Endothelial cell of umbilical vein (primary cell): ENCODE measurements at regions not wholly inside any gene's neighbourhood (a gene's known extent, or its start where the extent isn't known, plus 50 kb on each side); places are given as distances from the start of the nearest gene placed in this dataset.

Experiments used
- CTCF ChIP-seq, 2 donors: IDR thresholded peaks; 1 replicate in 1 of 2; 2 replicates in 1 of 2; pipeline ENCODE4 v1.5.1; 2011; ENCODE audit warnings: low read length in 2 of 2, mild to moderate bottlenecking in 2 of 2, moderate library complexity in 2 of 2, control low read depth in 1 of 2, inconsistent platforms in 1 of 2, low read depth in 1 of 2; ENCODE audit not compliant: insufficient read depth in 1 of 2; ENCODE audit errors: extremely low read depth in 1 of 2
- EZH2 ChIP-seq: IDR thresholded peaks from 2 replicates; pipeline ENCODE4 v1.6.1; 2012; ENCODE audit warnings: borderline replicate concordance, low read depth, mild to moderate bottlenecking, moderate library complexity, low read length, inconsistent platforms; ENCODE audit not compliant: severe bottlenecking
- FOS ChIP-seq: IDR thresholded peaks from 2 replicates; pipeline ENCODE4 v1.6.1; 2011; ENCODE audit warnings: mild to moderate bottlenecking, low read length, moderate library complexity, borderline replicate concordance; ENCODE audit not compliant: insufficient read depth
- JUN ChIP-seq: IDR thresholded peaks from 2 replicates; pipeline ENCODE4 v1.6.1; 2011; ENCODE audit warnings: borderline replicate concordance, low read depth; ENCODE audit not compliant: insufficient read length, insufficient read depth
- MAX ChIP-seq: IDR thresholded peaks from 2 replicates; pipeline ENCODE4 v1.6.1; 2011; ENCODE audit not compliant: insufficient read depth, insufficient read length
- POLR2A ChIP-seq: IDR thresholded peaks from 2 replicates; pipeline ENCODE4 v1.6.1; 2012; ENCODE audit warnings: low read depth, mild to moderate bottlenecking, control low read depth, low read length
- POLR2AphosphoS5 ChIP-seq: IDR thresholded peaks from 2 replicates; pipeline ENCODE4 v1.6.1; 2012; ENCODE audit warnings: low read depth, mild to moderate bottlenecking, control low read depth, low read length, moderate library complexity; ENCODE audit not compliant: insufficient read depth

- no peak for TF ChIP-seq CTCF (IDR thresholded peaks at IDR 0.05; ENCODE audit: extremely low read depth in 1 of 2, insufficient read depth in 1 of 2, low read depth in 1 of 2, low read length in 2 of 2)
- TF ChIP-seq POLR2AphosphoS5: no peak
- TF ChIP-seq POLR2A: no peak
- TF ChIP-seq JUN: no peak
- no peak for TF ChIP-seq EZH2
- no peak for TF ChIP-seq MAX
- TF ChIP-seq FOS: no peak
Measured at GRCh38 chr2:125169764-125170146, 1144.7 kb downstream of the CNTNAP5 start.
